Hematopoietic multipotent progenitor cell treated with erythropoietin and hydrocortisone succinate and interleukin-3 and kit ligand, for 8 days (in vitro differentiated cells): ENCODE measurements at regions not wholly inside any gene's neighbourhood (a gene's known extent, or its start where the extent isn't known, plus 50 kb on each side); places are given as distances from the start of the nearest gene placed in this dataset.

Experiments
- DNase-seq: peaks from one replicate; pipeline ENCODE4 v3.0.0-alpha.2; 2015

GRCh38 chr15:101550124-101550523 is 60.6 kb upstream of the PCSK6 start:
- no peak for DNase-seq

GRCh38 chr15:101549647-101550046 is 60.1 kb upstream of the PCSK6 start:
- no peak for DNase-seq

DNA sequence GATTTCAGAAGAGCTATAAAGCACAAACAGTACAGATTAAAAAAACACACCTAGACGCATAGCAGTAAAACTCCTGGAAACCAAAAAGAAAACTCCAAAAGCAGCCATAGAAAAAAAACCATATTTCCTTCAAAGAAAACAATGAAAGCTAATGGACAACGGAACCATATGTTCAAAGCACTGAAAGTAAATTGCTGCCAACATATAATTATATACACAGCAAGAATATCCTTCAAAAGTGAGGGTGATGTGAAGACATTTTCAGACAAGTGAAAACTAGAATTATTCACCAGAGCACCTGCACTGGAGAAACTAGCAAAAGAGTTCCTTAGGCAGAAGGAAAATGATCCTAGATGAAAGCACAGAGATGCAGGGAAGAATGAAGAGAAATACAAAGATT is 58.2 kb upstream of the PCSK6 start:
- DNase-seq, result no peak

DNA sequence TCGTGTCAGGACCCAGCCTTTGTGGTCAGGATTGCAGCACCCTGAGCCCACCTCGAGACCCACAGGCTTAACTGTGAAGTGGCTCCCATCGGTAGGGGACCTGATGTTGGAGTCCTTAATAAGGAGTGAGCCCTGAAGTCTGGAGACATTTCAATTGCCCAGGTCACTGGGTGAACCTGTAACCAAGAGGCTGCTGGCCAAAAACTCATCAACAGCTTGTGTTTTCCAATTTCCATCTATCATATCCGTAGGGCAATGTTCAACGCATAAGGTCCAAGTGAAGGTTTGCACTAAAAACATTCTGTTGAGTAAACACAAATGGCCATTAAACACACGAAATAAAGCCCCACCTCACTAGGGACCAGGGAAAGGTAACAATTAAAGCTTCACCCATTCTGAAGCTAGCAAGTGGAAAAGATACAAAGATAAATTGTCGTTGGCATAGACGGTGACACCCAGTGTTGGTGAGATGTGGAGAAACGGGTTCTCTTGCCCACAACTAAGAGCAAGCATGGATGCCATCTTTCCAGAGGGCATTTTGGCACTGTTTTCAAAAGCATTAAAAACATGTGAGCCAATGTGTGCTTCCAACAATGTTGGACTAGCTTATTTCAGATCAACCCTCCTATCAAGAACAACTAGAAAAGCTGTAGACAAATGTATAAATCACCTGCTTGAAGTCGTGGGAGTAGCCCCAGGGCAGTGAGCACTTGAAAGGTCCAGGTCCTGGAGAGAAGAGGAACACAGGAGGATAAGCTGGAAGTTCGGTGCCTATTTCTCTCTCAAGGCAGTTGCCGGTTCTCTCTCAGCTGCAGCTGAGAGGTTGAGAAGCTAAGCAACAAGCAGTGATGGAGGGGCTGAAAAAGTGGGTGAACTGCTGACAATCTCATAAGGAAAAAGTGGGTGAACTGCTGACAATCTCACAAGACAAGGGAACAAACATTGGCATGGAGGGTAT is 56.3 kb upstream of the PCSK6 start:
- no peak for DNase-seq

DNA sequence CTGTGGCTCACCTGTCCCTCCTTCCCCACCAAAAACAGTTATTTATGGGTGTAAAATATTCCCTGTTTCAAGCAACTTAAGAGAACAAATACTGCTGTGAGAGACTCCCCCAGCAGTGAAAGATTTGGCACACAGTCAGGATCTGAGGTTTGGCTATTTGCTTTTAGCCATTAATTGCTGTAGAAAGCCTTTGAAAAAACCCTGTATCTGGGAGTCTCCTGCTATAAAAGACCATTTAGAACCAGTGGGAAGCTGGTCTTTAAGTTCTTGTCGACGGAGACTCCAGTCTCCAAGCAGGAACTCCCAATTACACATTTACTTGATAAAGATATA is 55.1 kb upstream of the PCSK6 start:
- DNase-seq, result no peak

DNA sequence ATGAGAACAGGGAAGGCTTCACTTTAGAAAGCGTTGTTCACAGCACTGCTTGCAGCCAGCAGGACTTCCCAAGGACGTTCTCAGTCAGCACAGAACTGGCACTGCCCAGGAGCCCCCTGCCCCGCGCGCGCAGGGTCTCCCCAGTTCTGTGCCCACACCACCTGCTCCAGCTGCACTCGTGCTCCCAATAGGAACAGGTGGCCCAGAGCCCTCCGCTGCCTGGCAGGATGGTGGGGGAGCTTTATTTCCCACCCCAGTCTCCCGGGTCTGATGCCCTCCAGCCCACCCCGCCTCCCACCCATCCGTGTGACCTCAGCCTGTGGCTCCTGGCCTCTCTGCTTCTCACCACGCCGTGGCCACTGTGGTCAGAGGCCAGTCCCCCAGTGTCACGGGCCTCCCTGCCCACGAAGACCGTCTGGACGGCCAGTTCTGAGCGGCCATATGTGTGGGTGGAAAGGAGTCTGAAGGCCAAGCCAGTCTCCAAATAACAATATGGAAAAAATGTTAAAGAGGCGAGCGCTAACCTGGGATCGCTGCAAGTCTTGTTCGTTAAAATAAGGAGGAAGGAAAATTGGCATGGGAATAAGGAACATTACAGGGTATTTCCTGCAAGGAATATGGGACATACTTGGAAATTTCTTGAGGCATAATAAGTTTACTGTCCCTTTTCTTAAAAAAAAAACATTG is 54.6 kb upstream of the PCSK6 start:
- DNase-seq, result no peak

GRCh38 chr15:101543431-101543830 is 53.9 kb upstream of the PCSK6 start:
- no peak for DNase-seq

DNA sequence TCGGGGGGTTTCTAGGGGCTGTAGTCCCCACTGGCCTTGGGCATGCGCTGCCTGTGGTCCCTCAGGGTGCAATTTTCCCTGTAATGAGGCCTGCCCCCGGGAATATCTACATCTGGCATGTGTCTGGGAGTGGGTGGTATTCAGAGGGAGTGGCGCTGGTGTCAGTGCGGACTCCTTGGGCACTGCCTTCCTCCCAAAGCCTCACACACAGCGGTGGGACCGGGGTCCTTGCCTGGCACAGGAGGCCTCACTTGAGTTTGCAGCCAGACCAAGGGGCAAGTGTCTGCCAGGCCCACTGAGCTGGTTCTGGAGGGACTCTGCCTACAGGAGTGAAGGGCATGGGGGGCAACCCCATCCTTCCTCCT is 53.5 kb upstream of the PCSK6 start:
- no peak for DNase-seq

- DNase-seq, result no peak
Observed at GRCh38 chr15:101542306-101543025, 53.0 kb upstream of the PCSK6 start.

- no peak for DNase-seq
Observed at GRCh38 chr15:101541501-101542292, 52.2 kb upstream of the PCSK6 start.

DNA sequence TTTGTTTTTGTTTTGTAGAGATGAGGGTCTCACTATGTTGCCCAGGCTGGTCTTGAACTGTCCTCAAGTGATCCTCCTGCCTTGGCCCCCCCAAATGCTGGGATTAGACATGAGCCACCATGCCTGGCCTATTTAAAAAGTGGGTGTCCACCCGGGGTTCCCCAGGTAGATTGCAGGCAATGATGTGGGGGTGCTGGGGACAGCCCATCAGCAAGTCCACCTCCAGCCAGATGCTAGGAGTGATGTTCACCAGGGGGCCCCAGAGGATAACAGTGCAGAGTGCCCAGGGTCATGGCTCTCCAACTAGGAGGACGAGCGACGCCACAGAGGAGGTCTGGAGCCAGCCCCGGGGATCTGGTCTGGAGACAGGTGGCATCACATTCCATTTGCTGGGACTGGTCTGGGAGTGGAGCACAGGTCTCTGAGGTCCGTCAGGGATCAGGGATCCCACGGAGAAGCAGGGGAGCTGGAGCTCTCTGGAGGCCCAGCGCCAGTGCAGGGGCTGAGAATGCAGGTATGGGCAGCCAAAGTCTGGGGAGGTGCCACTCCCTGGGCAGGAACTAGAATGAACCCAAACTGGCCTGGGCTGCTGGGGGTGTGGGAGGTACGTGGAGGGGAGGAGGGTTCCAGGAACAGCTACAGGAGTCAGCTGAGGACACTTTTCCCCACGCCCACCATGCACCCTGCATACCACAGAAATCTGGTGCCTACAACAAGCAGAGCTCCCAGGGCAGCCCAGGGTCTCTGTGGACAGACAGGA is 51.2 kb upstream of the PCSK6 start:
- DNase-seq, result no peak

GRCh38 chr15:101539930-101540329 is 50.4 kb upstream of the PCSK6 start:
- DNase-seq, result no peak

- DNase-seq, result no peak
Observed at GRCh38 chr15:101539492-101539891, 50.0 kb upstream of the PCSK6 start.
